Lung (tissue), 11 donors: ENCODE measurements at regions not wholly inside any gene's neighbourhood (a gene's known extent, or its start where the extent isn't known, plus 50 kb on each side); places are given as distances from the start of the nearest gene placed in this dataset.
"Not testable (repeated sequence)": the region's sequence is repeated elsewhere in the genome, so short reads cannot be mapped to it uniquely, and the experiment has no call there.

Source experiments
- ATAC-seq: fragments of 200-7000 bp; cut with Tn5 transposase; one replicate; pipeline ENCODE4 v1.9.1; 2020; ENCODE audit warnings: moderate number of reproducible peaks; ENCODE audit not compliant: insufficient read depth, low FRiP score
- DNase-seq, 3 donors: peaks; one replicate each; pipeline ENCODE4 v3.0.0-alpha.2; 2013 to 2017
- H3K27ac ChIP-seq, 2 donors: one replicate each; pipeline ENCODE4 v1.5.1; 2013; ENCODE audit warnings: mild to moderate bottlenecking in 2 of 2, moderate library complexity in 2 of 2, control low read depth in 1 of 2, inconsistent platforms in 1 of 2, low read depth in 1 of 2, low read length in 1 of 2
- H3K27me3 ChIP-seq, 3 donors: one replicate each; pipeline ENCODE4 v1.5.1; 2013; ENCODE audit warnings: low read length in 2 of 3; ENCODE audit not compliant: control insufficient read depth in 3 of 3, insufficient read depth in 3 of 3
- H3K36me3 ChIP-seq, 4 donors: one replicate each; pipeline ENCODE4 v1.5.1; 2013; ENCODE audit warnings: low read length in 4 of 4, mild to moderate bottlenecking in 1 of 4, moderate library complexity in 1 of 4; ENCODE audit not compliant: control insufficient read depth in 4 of 4, insufficient read depth in 4 of 4
- H3K4me1 ChIP-seq, 5 donors: one replicate each; pipeline ENCODE4 v1.5.1; 2013; ENCODE audit warnings: low read length in 5 of 5, mild to moderate bottlenecking in 2 of 5, moderate library complexity in 1 of 5; ENCODE audit not compliant: control insufficient read depth in 5 of 5, insufficient read depth in 5 of 5
- H3K4me3 ChIP-seq: one replicate; pipeline ENCODE4 v1.5.1; 2013; ENCODE audit warnings: mild to moderate bottlenecking, control low read depth, moderate library complexity
- H3K9ac ChIP-seq, 2 donors: one replicate each; pipeline ENCODE4 v1.5.1; 2013; ENCODE audit warnings: low read length in 2 of 2, control low read depth in 1 of 2; ENCODE audit not compliant: insufficient read depth in 1 of 2
- H3K9me3 ChIP-seq, 4 donors: one replicate each; pipeline ENCODE4 v1.5.1; 2013; ENCODE audit warnings: low read length in 3 of 4, mild to moderate bottlenecking in 1 of 4, moderate library complexity in 1 of 4; ENCODE audit not compliant: control insufficient read depth in 4 of 4, insufficient read depth in 3 of 4
- CTCF ChIP-seq: IDR thresholded peaks from 2 replicates; pipeline ENCODE4 v1.5.1; 2012; ENCODE audit warnings: mild to moderate bottlenecking; ENCODE audit errors: control extremely low read depth, extremely low read depth
- WGBS, 2 donors: extraction: QIAGEN DNeasy Blood & Tissue Kit; methylation state at CpG; one replicate each; pipeline ENCODE4 v1.1.7; 2013; 5-methylcytosine and 5-hydroxymethylcytosine counted together
- donor health status: control.
- donor health status: control.
- donor health status: Bipolar disorder and iron deficiency.
- donor health status: healthy.
- donor health status: DM: yes; HTN: yes; CAD: no.

GRCh38 chr2:13260402-13260801 lies 543.7 kb downstream of the TRIB2 start:
- no peaks in the 10 kb centered on the region for H3K27me3 ChIP-seq
- no peaks in the 10 kb centered on the region for H3K36me3 ChIP-seq
- TF ChIP-seq CTCF, result no peak
- no peak overlapping the region for H3K9ac ChIP-seq
- H3K4me1 ChIP-seq, result no peaks in the 10 kb centered on the region
- H3K27ac ChIP-seq, result no peak overlapping the region
- ATAC-seq, result no peak
- H3K9me3 ChIP-seq, result peaks cover 0 to 8% (median 1%) of the 10 kb centered on the region in 4 donors
- DNase-seq, result peak; percentile 14 to 56 (median 34)
- H3K4me3 ChIP-seq, result no peak overlapping the region
- 35 to 43% methylated on average over 2 of the region's 2 CpGs for WGBS, 2 donors

GRCh38 chr2:13266166-13266565 lies 549.4 kb downstream of the TRIB2 start:
- no peaks in the 10 kb centered on the region for H3K4me1 ChIP-seq
- WGBS, 2 donors, result 55 to 61% methylated on average over 1 of the region's 1 CpG
- no peak for ATAC-seq
- H3K9ac ChIP-seq, result no peak overlapping the region
- DNase-seq, result no peak
- no peak overlapping the region for H3K4me3 ChIP-seq
- H3K27ac ChIP-seq, result no peak overlapping the region
- H3K36me3 ChIP-seq, result no peaks in the 10 kb centered on the region
- no peak for TF ChIP-seq CTCF
- no peaks in the 10 kb centered on the region for H3K27me3 ChIP-seq
- peaks cover 0 to 8% (median 1%) of the 10 kb centered on the region in 4 donors for H3K9me3 ChIP-seq

DNA sequence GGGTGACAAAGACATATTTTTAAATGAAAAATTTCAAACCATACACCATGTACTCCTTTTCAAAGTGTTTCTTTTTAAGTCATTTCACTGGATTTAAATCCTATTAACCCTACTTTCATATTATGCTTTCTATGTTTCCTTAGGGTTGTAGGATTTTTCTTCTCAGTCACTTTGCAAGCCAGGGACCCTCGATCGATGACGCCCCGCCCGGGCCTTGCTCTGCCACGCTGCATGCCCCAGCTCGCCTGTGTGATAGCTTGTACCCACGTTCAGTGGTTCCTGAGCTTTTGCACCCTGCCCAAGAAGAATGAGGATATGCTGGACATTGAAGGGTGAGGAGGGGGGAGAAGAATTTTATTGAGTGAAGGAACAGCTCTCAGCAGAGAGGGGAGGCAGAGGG lies 568.0 kb downstream of the TRIB2 start:
- no peak for TF ChIP-seq CTCF
- peaks cover 0 to 3% (median 0%) of the 10 kb centered on the region in 4 donors for H3K9me3 ChIP-seq
- no peaks in the 10 kb centered on the region for H3K4me1 ChIP-seq
- no peaks in the 10 kb centered on the region for H3K27me3 ChIP-seq
- DNase-seq, result no peak
- ATAC-seq, result no peak
- H3K4me3 ChIP-seq, result no peak overlapping the region
- no peaks in the 10 kb centered on the region for H3K36me3 ChIP-seq
- H3K27ac ChIP-seq, result no peak overlapping the region
- H3K9ac ChIP-seq, result no peak overlapping the region
- WGBS, 2 donors, result 77 to 94% methylated on average over 8 of the region's 8 CpGs

DNA sequence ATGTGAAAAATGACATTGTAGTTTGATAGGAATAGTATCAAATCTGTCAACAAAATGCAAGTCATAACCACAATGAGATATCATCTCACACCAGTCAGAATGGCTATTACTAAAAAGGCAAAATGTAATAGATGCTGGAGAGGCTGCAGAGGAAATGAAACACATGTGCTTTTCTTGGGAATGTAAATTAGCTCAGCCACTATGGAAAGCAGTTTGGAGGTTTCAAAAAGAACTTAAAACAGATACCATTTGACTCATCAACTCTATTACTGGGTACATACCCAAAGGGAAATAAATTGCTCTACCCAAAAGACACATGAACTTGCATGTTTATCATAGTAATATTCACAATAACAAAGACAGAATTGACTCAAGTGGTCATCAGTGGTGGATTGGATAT lies 572.6 kb downstream of the TRIB2 start:
- TF ChIP-seq CTCF, result no peak
- DNase-seq (no peak), ATAC-seq (no peak)
- Histone ChIP-seq H3K4me3 (no peak overlapping the region), H3K27ac (no peak overlapping the region), H3K4me1 (no peaks in the 10 kb centered on the region), H3K9ac (no peak overlapping the region), H3K27me3 (no peaks in the 10 kb centered on the region), H3K36me3 (no peaks in the 10 kb centered on the region), H3K9me3 (peaks cover 0 to 3% (median 0%) of the 10 kb centered on the region in 4 donors)

DNA sequence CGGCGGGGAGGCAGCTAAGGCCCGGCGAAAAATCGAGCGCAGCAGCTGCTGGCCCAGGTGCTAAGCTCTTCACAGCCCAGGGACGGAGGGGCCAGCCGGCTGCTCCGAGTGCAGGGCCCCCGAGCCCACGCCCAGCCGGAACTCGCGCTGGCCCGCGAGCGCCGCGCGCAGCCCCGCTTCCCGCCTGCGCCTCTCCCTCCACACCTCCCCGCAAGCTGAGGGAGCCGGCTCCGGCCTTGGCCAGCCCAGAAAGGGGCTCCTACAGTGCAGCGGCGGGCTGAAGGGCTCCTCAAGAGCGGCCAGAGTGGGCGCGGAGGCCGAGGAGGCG lies 591.7 kb downstream of the TRIB2 start:
- H3K9me3 ChIP-seq, H3K36me3 ChIP-seq, H3K27me3 ChIP-seq, H3K4me3 ChIP-seq, H3K4me1 ChIP-seq, H3K9ac ChIP-seq, ATAC-seq, DNase-seq, H3K27ac ChIP-seq: not testable (repeated sequence)
- 88% methylated on average over 27 to 33 of the region's 33 CpGs for WGBS, 2 donors
